ENCODE measurements at regions not wholly inside any gene's neighbourhood (a gene's known extent, or its start where the extent isn't known, plus 50 kb on each side); places are given as distances from the start of the nearest gene placed in this dataset.

GRCh38 chr2:9156483-9156882, 50.1 kb upstream of the ASAP2 start:
- no peaks in the 10 kb centered on the region for H3K27me3 ChIP-seq (replicated peaks; ENCODE audit: insufficient read depth)
- no peaks in the 10 kb centered on the region for H3K9me3 ChIP-seq
- TF ChIP-seq, protein P1, sequence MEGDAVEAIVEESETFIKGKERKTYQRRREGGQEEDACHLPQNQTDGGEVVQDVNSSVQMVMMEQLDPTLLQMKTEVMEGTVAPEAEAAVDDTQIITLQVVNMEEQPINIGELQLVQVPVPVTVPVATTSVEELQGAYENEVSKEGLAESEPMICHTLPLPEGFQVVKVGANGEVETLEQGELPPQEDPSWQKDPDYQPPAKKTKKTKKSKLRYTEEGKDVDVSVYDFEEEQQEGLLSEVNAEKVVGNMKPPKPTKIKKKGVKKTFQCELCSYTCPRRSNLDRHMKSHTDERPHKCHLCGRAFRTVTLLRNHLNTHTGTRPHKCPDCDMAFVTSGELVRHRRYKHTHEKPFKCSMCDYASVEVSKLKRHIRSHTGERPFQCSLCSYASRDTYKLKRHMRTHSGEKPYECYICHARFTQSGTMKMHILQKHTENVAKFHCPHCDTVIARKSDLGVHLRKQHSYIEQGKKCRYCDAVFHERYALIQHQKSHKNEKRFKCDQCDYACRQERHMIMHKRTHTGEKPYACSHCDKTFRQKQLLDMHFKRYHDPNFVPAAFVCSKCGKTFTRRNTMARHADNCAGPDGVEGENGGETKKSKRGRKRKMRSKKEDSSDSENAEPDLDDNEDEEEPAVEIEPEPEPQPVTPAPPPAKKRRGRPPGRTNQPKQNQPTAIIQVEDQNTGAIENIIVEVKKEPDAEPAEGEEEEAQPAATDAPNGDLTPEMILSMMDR (IDR thresholded peaks at IDR 0.05) = no peak
- no peak overlapping the region for H3K4me3 ChIP-seq
- no peak for ATAC-seq (ENCODE audit: insufficient number of reproducible peaks, low FRiP score, low read depth)
- H3K36me3 ChIP-seq = no peaks in the 10 kb centered on the region
- H3K27ac ChIP-seq = no peak overlapping the region
- H3K4me1 ChIP-seq (ENCODE audit: control insufficient read depth in 1 of 2, low read depth in 2 of 2) = no peaks in the 10 kb centered on the region
- no peak for DNase-seq (ENCODE audit: low spot score)

DNA sequence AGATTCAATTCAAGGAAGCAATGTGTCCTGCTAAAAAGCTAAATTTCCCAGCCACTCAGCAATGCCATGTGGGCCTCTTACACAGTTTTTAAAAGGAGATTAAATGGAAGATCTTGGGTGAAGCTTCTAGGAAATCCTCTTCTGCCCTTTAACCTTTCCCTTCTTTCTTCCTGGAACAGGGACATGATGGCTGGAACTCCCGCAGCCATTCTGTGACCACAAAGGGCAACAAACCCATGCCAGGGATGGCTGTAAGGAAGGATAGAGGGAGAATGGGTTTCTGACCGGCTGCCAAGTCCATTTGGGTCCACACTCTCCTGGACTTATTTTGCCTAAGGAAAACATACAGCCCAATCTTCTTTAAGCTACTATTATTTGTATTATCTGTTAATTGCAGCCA, 52.6 kb upstream of the ASAP2 start:
- Histone ChIP-seq H3K27me3 (replicated peaks; ENCODE audit: insufficient read depth) (no peaks in the 10 kb centered on the region), H3K4me1 (ENCODE audit: control insufficient read depth in 1 of 2, low read depth in 2 of 2) (no peaks in the 10 kb centered on the region), H3K9me3 (no peaks in the 10 kb centered on the region), H3K27ac (no peak overlapping the region), H3K36me3 (no peaks in the 10 kb centered on the region), H3K4me3 (no peak overlapping the region)
- TF ChIP-seq, protein P1 (IDR thresholded peaks at IDR 0.05) = no peak
- DNase-seq (ENCODE audit: low spot score) (no peak), ATAC-seq (ENCODE audit: insufficient number of reproducible peaks, low FRiP score, low read depth) (no peak)

- DNase-seq (ENCODE audit: low spot score) = no peak
Measured at GRCh38 chr2:9153643-9153980, 53.0 kb upstream of the ASAP2 start.

GRCh38 chr2:9152975-9153642, 53.5 kb upstream of the ASAP2 start:
- H3K4me3 ChIP-seq = no peak overlapping the region
- H3K9me3 ChIP-seq = no peaks in the 10 kb centered on the region
- no peak overlapping the region for H3K27ac ChIP-seq
- DNase-seq (ENCODE audit: low spot score) = no peak
- H3K4me1 ChIP-seq (ENCODE audit: control insufficient read depth in 1 of 2, low read depth in 2 of 2) = no peaks in the 10 kb centered on the region
- no peaks in the 10 kb centered on the region for H3K36me3 ChIP-seq
- H3K27me3 ChIP-seq (replicated peaks; ENCODE audit: insufficient read depth) = no peaks in the 10 kb centered on the region
- TF ChIP-seq, protein P1 (IDR thresholded peaks at IDR 0.05) = no peak
- ATAC-seq (ENCODE audit: insufficient number of reproducible peaks, low FRiP score, low read depth) = no peak

More at GRCh38 chr2:9153643-9153980, 53.0 kb upstream of the ASAP2 start:
- no peak for ATAC-seq (ENCODE audit: insufficient number of reproducible peaks, low FRiP score, low read depth)
- Histone ChIP-seq H3K27ac (no peak overlapping the region), H3K4me3 (no peak overlapping the region), H3K4me1 (ENCODE audit: control insufficient read depth in 1 of 2, low read depth in 2 of 2) (no peaks in the 10 kb centered on the region), H3K9me3 (no peaks in the 10 kb centered on the region), H3K36me3 (no peaks in the 10 kb centered on the region), H3K27me3 (replicated peaks; ENCODE audit: insufficient read depth) (no peaks in the 10 kb centered on the region)
- TF ChIP-seq, protein P1 (IDR thresholded peaks at IDR 0.05) = no peak

- Histone ChIP-seq H3K4me3 (no peak overlapping the region), H3K4me1 (ENCODE audit: control insufficient read depth in 1 of 2, low read depth in 2 of 2) (no peaks in the 10 kb centered on the region), H3K36me3 (no peaks in the 10 kb centered on the region), H3K9me3 (no peaks in the 10 kb centered on the region), H3K27ac (no peak overlapping the region), H3K27me3 (replicated peaks; ENCODE audit: insufficient read depth) (no peaks in the 10 kb centered on the region)
- DNase-seq (ENCODE audit: low spot score) = no peak
- ATAC-seq (ENCODE audit: insufficient number of reproducible peaks, low FRiP score, low read depth) = no peak
- TF ChIP-seq, protein P1 (IDR thresholded peaks at IDR 0.05) = no peak
Measured at GRCh38 chr2:9150906-9151305, 55.7 kb upstream of the ASAP2 start.

Measured in thoracic aorta (tissue), 2 donors.